SK-N-SH (cell line): ENCODE measurements at regions not wholly inside any gene's neighbourhood (a gene's known extent, or its start where the extent isn't known, plus 50 kb on each side); places are given as distances from the start of the nearest gene placed in this dataset.

Source experiments
- CTCF ChIA-PET: fragments of 300-600, 350-600 bp; formaldehyde crosslinking; extraction: SDS; loops from one replicate; lab custom pipeline; 2021; lab: Yijun Ruan, JAX
- POLR2A ChIA-PET: fragments of 350-600 bp; sonication (Branson Sonifier 250); formaldehyde crosslinking; extraction: SDS; loops from one replicate; lab custom pipeline; 2020; ENCODE audit warnings: antibody characterized with exemption, inconsistent platforms; lab: Yijun Ruan, JAX
- DNase-seq: peaks from one replicate; pipeline ENCODE4 v3.0.0; 2012
- H2AFZ ChIP-seq: fragments of 200-600 bp; sonication (generic); 2 replicates; pipeline ENCODE4 v1.8.1; 2016; ENCODE audit warnings: antibody characterized with exemption, mild to moderate bottlenecking, low read depth
- H3F3A ChIP-seq: fragments of 200-600 bp; sonication (generic); replicated peaks from 2 replicates; pipeline ENCODE3; 2016; ENCODE audit warnings: antibody characterized with exemption, mild to moderate bottlenecking; ENCODE audit not compliant: insufficient read depth
- H3K27ac ChIP-seq, 2 experiments: fragments of 200-500 bp in 1 of 2; fragments of 200-600 bp in 1 of 2; sonication (Bioruptor generic) in 1 of 2; sonication (generic), shearing (Covaris generic) in 1 of 2; 2 replicates each; pipeline versions ENCODE4 v1.5.1 to v1.6.1; 2014 to 2016; ENCODE audit warnings: low read depth in 2 of 2, inconsistent platforms in 1 of 2, low read length in 1 of 2, mild to moderate bottlenecking in 1 of 2, mixed read lengths in 1 of 2
- H3K27me3 ChIP-seq: fragments of 200-600 bp; sonication (generic), shearing (Covaris generic); 2 replicates; pipeline ENCODE4 v1.6.1; 2016; ENCODE audit warnings: mixed run types; ENCODE audit not compliant: insufficient read depth
- H3K36me3 ChIP-seq, 2 experiments: fragments of 200-500 bp in 1 of 2; fragments of 200-600 bp in 1 of 2; sonication (Bioruptor generic) in 1 of 2; sonication (generic) in 1 of 2; replicated peaks in 1 of 2; 2 replicates each; pipeline versions ENCODE3 to v1.5.1; 2014 to 2016; ENCODE audit warnings: low read length in 1 of 2, mild to moderate bottlenecking in 1 of 2; ENCODE audit not compliant: insufficient read depth in 2 of 2, control insufficient read depth in 1 of 2
- H3K4me1 ChIP-seq, 2 experiments: fragments of 200-500 bp in 1 of 2; fragments of 200-600 bp in 1 of 2; sonication (Bioruptor generic) in 1 of 2; sonication (generic), shearing (Covaris generic) in 1 of 2; 2 replicates each; pipeline versions ENCODE4 v1.5.1 to v1.6.1; 2014 to 2016; ENCODE audit warnings: low read depth in 1 of 2, low read length in 1 of 2, mixed run types in 1 of 2; ENCODE audit not compliant: insufficient read depth in 2 of 2, control insufficient read depth in 1 of 2
- H3K4me2 ChIP-seq: fragments of 200-600 bp; sonication (generic), shearing (Covaris generic); 2 replicates; pipeline ENCODE4 v1.6.1; 2017; ENCODE audit warnings: mixed run types
- H3K4me3 ChIP-seq, 2 experiments: fragments of 200-500 bp in 1 of 2; fragments of 200-600 bp in 1 of 2; sonication (Bioruptor generic) in 1 of 2; sonication (generic), shearing (Covaris generic) in 1 of 2; 2 replicates each; pipeline versions ENCODE4 v1.5.1 to v1.8.1; 2014 to 2016; ENCODE audit warnings: low read depth in 2 of 2, inconsistent platforms in 1 of 2, low read length in 1 of 2, mild to moderate bottlenecking in 1 of 2, mixed read lengths in 1 of 2, moderate library complexity in 1 of 2
- H3K79me2 ChIP-seq: fragments of 200-600 bp; sonication (generic); 2 replicates; pipeline ENCODE4 v1.8.1; 2017; ENCODE audit warnings: mild to moderate bottlenecking; ENCODE audit not compliant: insufficient read depth
- H3K9ac ChIP-seq: fragments of 200-600 bp; sonication (generic); 2 replicates; pipeline ENCODE4 v1.6.1; 2017; ENCODE audit warnings: mixed run types
- H3K9me2 ChIP-seq: fragments of 200-600 bp; sonication (generic); 2 replicates; pipeline ENCODE4 v1.6.1; 2017; ENCODE audit warnings: mixed run types
- H3K9me3 ChIP-seq: fragments of 200-600 bp; sonication (generic); 2 replicates; pipeline ENCODE4 v1.6.1; 2017; ENCODE audit warnings: mixed run types, mild to moderate bottlenecking, moderate library complexity
- H4K20me1 ChIP-seq: fragments of 200-600 bp; sonication (generic); 2 replicates; pipeline ENCODE4 v1.6.1; 2017; ENCODE audit warnings: mild to moderate bottlenecking, mixed run types; ENCODE audit not compliant: insufficient read depth
- CTCF ChIP-seq: fragments of 200-600 bp; sonication (generic); IDR thresholded peaks from 2 replicates; pipeline ENCODE4 v1.6.1; 2017; ENCODE audit warnings: antibody characterized with exemption, mild to moderate bottlenecking, moderate library complexity
- ELF1 ChIP-seq: IDR thresholded peaks from 2 replicates; pipeline ENCODE4 v1.4.0; 2012
- EZH2phosphoT487 ChIP-seq: fragments of 200-600 bp; sonication (generic); IDR thresholded peaks from 2 replicates; pipeline ENCODE4 v1.6.1; 2017; ENCODE audit warnings: low read depth, mixed run types, mild to moderate bottlenecking, antibody characterized with exemption, moderate library complexity, borderline replicate concordance
- GABPA ChIP-seq: IDR thresholded peaks from 2 replicates; pipeline ENCODE4 v1.4.0; 2012; ENCODE audit warnings: low read depth, mild to moderate bottlenecking
- GATA2 ChIP-seq: sonication (generic); formaldehyde crosslinking; IDR thresholded peaks from 2 replicates; pipeline ENCODE4 v1.5.0; 2020; ENCODE audit warnings: mild to moderate bottlenecking, missing genetic modification reagents
- IRF3 ChIP-seq: fragments of 150-350 bp; IDR thresholded peaks from 2 replicates; pipeline ENCODE4 v1.6.1; 2016; ENCODE audit warnings: mild to moderate bottlenecking, low read depth, low read length
- MEF2A ChIP-seq: IDR thresholded peaks from 2 replicates; pipeline ENCODE4 v1.4.0; 2012; ENCODE audit warnings: low read depth, borderline replicate concordance
- RAD21 ChIP-seq: IDR thresholded peaks from 2 replicates; pipeline ENCODE4 v1.6.1; 2012; ENCODE audit warnings: mild to moderate bottlenecking, low read length
- REST ChIP-seq: IDR thresholded peaks from 2 replicates; pipeline ENCODE4 v1.6.1; 2012; ENCODE audit warnings: mild to moderate bottlenecking, low read depth, low read length, moderate library complexity
- SIN3A ChIP-seq: IDR thresholded peaks from 2 replicates; pipeline ENCODE4 v1.6.1; 2012; ENCODE audit warnings: low read depth, mild to moderate bottlenecking, low read length, moderate library complexity, borderline replicate concordance
- SMC3 ChIP-seq: IDR thresholded peaks from 2 replicates; pipeline ENCODE4 v1.6.1; 2012; ENCODE audit warnings: low read depth, low read length, improper control_type of control experiment
- TEAD4 ChIP-seq: IDR thresholded peaks from 2 replicates; pipeline ENCODE4 v1.4.0; 2012; ENCODE audit warnings: mild to moderate bottlenecking, borderline replicate concordance; ENCODE audit not compliant: insufficient read depth
- USF1 ChIP-seq: IDR thresholded peaks from 2 replicates; pipeline ENCODE4 v1.4.0; 2012; ENCODE audit warnings: low read depth, borderline replicate concordance
- USF2 ChIP-seq: fragments of 150-350 bp; IDR thresholded peaks from 2 replicates; pipeline ENCODE4 v1.6.1; 2017; ENCODE audit warnings: antibody characterized with exemption, low read length, low read depth, borderline replicate concordance
- YY1 ChIP-seq: IDR thresholded peaks from 2 replicates; pipeline ENCODE4 v1.4.0; 2012; ENCODE audit warnings: low read depth, mild to moderate bottlenecking
- WGBS: methylation state at CpG from one replicate; pipeline ENCODE4 v1.1.6; 2017; ENCODE audit warnings: low lambda C conversion rate; 5-methylcytosine and 5-hydroxymethylcytosine counted together

- TF ChIP-seq IRF3 (no peak), MEF2A (no peak), YY1 (no peak), GATA2 (CRISPR knock-in tag) (no peak)
Measured at GRCh38 chr1:105591681-105592080, 1464.8 kb upstream of the PRMT6 start (continued).

GRCh38 chr1:105608713-105609112 lies 1447.8 kb upstream of the PRMT6 start:
- POLR2A ChIA-PET, result no interaction called here
- TF ChIP-seq TEAD4 (no peak), ELF1 (no peak), REST (no peak), SMC3 (peak; percentile 19; the same call in 1 of the 2 replicates), GABPA (no peak), RAD21 (peak; percentile 64), USF1 (no peak), EZH2phosphoT487 (no peak), SIN3A (no peak), CTCF (peak; percentile 63), USF2 (no peak)
- Histone ChIP-seq H2AFZ (no peak overlapping the region), H3K36me3 (no peaks in the 10 kb centered on the region), H3F3A (no peaks in the 10 kb centered on the region), H3K27me3 (no peaks in the 10 kb centered on the region), H3K4me1 (no peaks in the 10 kb centered on the region), H3K4me2 (no peak overlapping the region), H3K9me2 (no peaks in the 10 kb centered on the region), H3K4me3 (no peak overlapping the region), H3K9ac (no peak overlapping the region), H3K9me3 (no peaks in the 10 kb centered on the region), H4K20me1 (no peaks in the 10 kb centered on the region), H3K27ac (no peak overlapping the region), H3K79me2 (no peaks in the 10 kb centered on the region)
- CTCF ChIA-PET, result interaction anchor here (0.8 to 1.9 kb wide), 5 partner anchors 184 to 1486 kb away, joined by 3 to 8 read pairs (median 3); no protein-coding TSS in a partner anchor
- WGBS, result 8% methylated on average over 2 of the region's 2 CpGs
- no peak for DNase-seq
